H1 (cell line): ENCODE measurements at regions not wholly inside any gene's neighbourhood (a gene's known extent, or its start where the extent isn't known, plus 50 kb on each side); places are given as distances from the start of the nearest gene placed in this dataset.

Experiments
- CTCF ChIA-PET: fragments of 300-600 bp; sonication (Branson Sonifier 250); formaldehyde crosslinking; loops from one replicate; lab custom pipeline; 2021; ENCODE audit not compliant: partially characterized antibody; lab: Charles Lee
- POLR2A ChIA-PET: fragments of 300-600 bp; sonication (Branson Sonifier 250); formaldehyde crosslinking; loops from one replicate; lab custom pipeline; 2021; ENCODE audit warnings: inconsistent platforms; ENCODE audit not compliant: partially characterized antibody; lab: Charles Lee
- DNase-seq, 2 experiments: peaks; one replicate each; pipeline versions ENCODE4 v3.0.0 to v3.0.0-alpha.2; 2010 to 2022; ENCODE audit warnings: low spot score in 2 of 2, low read depth in 1 of 2, mixed read lengths in 1 of 2
- FAIRE-seq: peaks from 2 replicates; lab custom pipeline; 2011; peaks lifted over from hg19 to GRCh38; lab: Jason Lieb, UNC
- H2AFZ ChIP-seq: 2 replicates; pipeline ENCODE4 v1.8.1; 2012; ENCODE audit warnings: low read length, inconsistent platforms
- H2AK5ac ChIP-seq: 2 replicates; pipeline ENCODE4 v1.6.1; 2013; ENCODE audit warnings: low read depth, low read length
- H2BK120ac ChIP-seq: replicated peaks from 2 replicates; pipeline ENCODE3; 2013; ENCODE audit warnings: low read depth, low read length, inconsistent platforms
- H2BK12ac ChIP-seq: 2 replicates; pipeline ENCODE4 v1.6.1; 2013; ENCODE audit warnings: low read depth, low read length
- H2BK15ac ChIP-seq: 2 replicates; pipeline ENCODE4 v1.6.1; 2013; ENCODE audit warnings: low read length
- H2BK20ac ChIP-seq: 2 replicates; pipeline ENCODE4 v1.6.1; 2013; ENCODE audit warnings: low read length
- H2BK5ac ChIP-seq: 2 replicates; pipeline ENCODE4 v1.6.1; 2013; ENCODE audit warnings: low read depth, low read length
- H3K14ac ChIP-seq: 2 replicates; pipeline ENCODE4 v1.6.1; 2013; ENCODE audit warnings: inconsistent platforms; ENCODE audit not compliant: insufficient read length
- H3K18ac ChIP-seq: 2 replicates; pipeline ENCODE4 v1.6.1; 2013; ENCODE audit warnings: low read length; ENCODE audit errors: extremely low read depth
- H3K23ac ChIP-seq: 2 replicates; pipeline ENCODE4 v1.6.1; 2013; ENCODE audit warnings: inconsistent platforms; ENCODE audit not compliant: insufficient read length
- H3K23me2 ChIP-seq: 2 replicates; pipeline ENCODE4 v1.6.1; 2013; ENCODE audit warnings: low read depth, low read length
- H3K27ac ChIP-seq: 2 replicates; pipeline ENCODE4 v1.6.1; 2011; ENCODE audit warnings: low read depth, low read length, inconsistent platforms
- H3K27me3 ChIP-seq, 4 experiments: replicated peaks in 1 of 4; 1 replicate in 1 of 4; 2 replicates in 3 of 4; pipeline versions ENCODE4 v1.6.1 to v1.8.1; 2011 to 2013; ENCODE audit warnings: low read length in 3 of 4, mild to moderate bottlenecking in 3 of 4, inconsistent platforms in 2 of 4, mixed read lengths in 2 of 4, moderate library complexity in 1 of 4; ENCODE audit not compliant: control insufficient read depth in 3 of 4, insufficient read depth in 3 of 4; ENCODE audit errors: extremely low read depth in 1 of 4
- H3K36me3 ChIP-seq, 4 experiments: 2 replicates each; pipeline versions ENCODE4 v1.6.1 to v1.8.1; 2011 to 2013; ENCODE audit warnings: mild to moderate bottlenecking in 4 of 4, low read length in 3 of 4, moderate library complexity in 2 of 4, control low read depth in 1 of 4, inconsistent platforms in 1 of 4; ENCODE audit not compliant: insufficient read depth in 4 of 4, control insufficient read depth in 2 of 4
- H3K4ac ChIP-seq: replicated peaks from 2 replicates; pipeline ENCODE3; 2013; ENCODE audit warnings: low read length, low read depth, mixed read lengths, inconsistent platforms; ENCODE audit not compliant: insufficient read length
- H3K4me1 ChIP-seq, 4 experiments: replicated peaks in 1 of 4; 1 replicate in 1 of 4; 2 replicates in 3 of 4; pipeline versions ENCODE4 v1.6.1 to v1.8.1; 2011 to 2013; ENCODE audit warnings: low read length in 3 of 4, inconsistent platforms in 2 of 4, mixed read lengths in 1 of 4; ENCODE audit not compliant: insufficient read depth in 4 of 4, control insufficient read depth in 3 of 4
- H3K4me2 ChIP-seq, 2 experiments: 2 replicates each; pipeline versions ENCODE4 v1.6.1 to v1.8.1; 2011 to 2013; ENCODE audit warnings: low read depth in 2 of 2, low read length in 2 of 2, control low read depth in 1 of 2, inconsistent platforms in 1 of 2, mild to moderate bottlenecking in 1 of 2; ENCODE audit not compliant: insufficient read depth in 1 of 2
- H3K4me3 ChIP-seq, 4 experiments: fragments of 200-600, 300-600 bp in 1 of 4; sonication (generic), shearing (Covaris generic), sonication (Bioruptor Twin) in 1 of 4; 2 replicates each; pipeline versions ENCODE4 v1.5.1 to v1.8.1; 2011 to 2016; ENCODE audit warnings: low read length in 4 of 4, low read depth in 3 of 4, control low read depth in 2 of 4, inconsistent platforms in 2 of 4, mild to moderate bottlenecking in 2 of 4, mixed read lengths in 1 of 4, moderate library complexity in 1 of 4; ENCODE audit not compliant: insufficient read depth in 2 of 4; ENCODE audit errors: extremely low read depth in 1 of 4
- H3K56ac ChIP-seq: replicated peaks from 2 replicates; pipeline ENCODE3; 2013; ENCODE audit warnings: low read depth, mild to moderate bottlenecking, mixed read lengths, low read length, inconsistent platforms; ENCODE audit not compliant: insufficient read length
- H3K79me1 ChIP-seq: 2 replicates; pipeline ENCODE4 v1.6.1; 2013; ENCODE audit warnings: low read depth, low read length, control low read depth
- H3K79me2 ChIP-seq, 2 experiments: 2 replicates each; pipeline versions ENCODE4 v1.6.1 to v1.8.1; 2012 to 2013; ENCODE audit warnings: low read length in 2 of 2, mild to moderate bottlenecking in 2 of 2, inconsistent platforms in 1 of 2; ENCODE audit not compliant: insufficient read depth in 2 of 2, control insufficient read depth in 1 of 2
- H3K9ac ChIP-seq, 4 experiments: replicated peaks in 1 of 4; 1 replicate in 1 of 4; 2 replicates in 3 of 4; pipeline versions ENCODE4 v1.6.1 to v1.8.1; 2011 to 2013; ENCODE audit warnings: low read depth in 3 of 4, low read length in 3 of 4, control low read depth in 2 of 4, mild to moderate bottlenecking in 2 of 4, moderate library complexity in 2 of 4, inconsistent platforms in 1 of 4; ENCODE audit errors: extremely low read depth in 1 of 4
- H3K9me3 ChIP-seq, 2 experiments: 2 replicates each; pipeline versions ENCODE4 v1.6.1 to v1.8.1; 2012 to 2013; ENCODE audit warnings: mild to moderate bottlenecking in 2 of 2, moderate library complexity in 2 of 2, control low read depth in 1 of 2, inconsistent platforms in 1 of 2, low read depth in 1 of 2, low read length in 1 of 2, mixed read lengths in 1 of 2; ENCODE audit not compliant: insufficient read depth in 2 of 2
- H4K20me1 ChIP-seq, 2 experiments: replicated peaks in 1 of 2; 2 replicates each; pipeline versions ENCODE3 to v1.8.1; 2011 to 2013; ENCODE audit warnings: inconsistent platforms in 2 of 2, low read length in 2 of 2, mild to moderate bottlenecking in 1 of 2; ENCODE audit not compliant: insufficient read depth in 2 of 2, control insufficient read depth in 1 of 2
- H4K5ac ChIP-seq: 2 replicates; pipeline ENCODE4 v1.6.1; 2013; ENCODE audit warnings: low read length, low read depth, mixed read lengths, inconsistent platforms; ENCODE audit not compliant: insufficient read length
- H4K8ac ChIP-seq: 2 replicates; pipeline ENCODE4 v1.8.0; 2013; ENCODE audit warnings: mild to moderate bottlenecking, moderate library complexity, low read length, inconsistent platforms; ENCODE audit not compliant: insufficient read depth; ENCODE audit errors: extremely low read depth
- H4K91ac ChIP-seq: replicated peaks from 2 replicates; pipeline ENCODE3; 2013; ENCODE audit warnings: low read length, mixed read lengths, inconsistent platforms; ENCODE audit not compliant: insufficient read length
- BCL11A ChIP-seq, 2 experiments: IDR thresholded peaks; one replicate each; pipeline ENCODE4 v1.6.1; 2011; ENCODE audit warnings: low read depth in 2 of 2, low read length in 2 of 2, mild to moderate bottlenecking in 2 of 2
- CBX5 ChIP-seq: fragments of 300-800, 300-1000 bp; sonication (generic); IDR thresholded peaks from 2 replicates; pipeline ENCODE4 v1.7.1; 2016; ENCODE audit warnings: antibody characterized with exemption, low read length, low read depth
- JUN ChIP-seq: IDR thresholded peaks from 2 replicates; pipeline ENCODE4 v1.6.1; 2011; ENCODE audit warnings: low read depth, mild to moderate bottlenecking, improper control_type of control experiment, low read length
- KDM1A ChIP-seq: fragments of 200-600, 300-600 bp; sonication (generic); IDR thresholded peaks from 2 replicates; pipeline ENCODE4 v1.7.1; 2016; ENCODE audit warnings: mild to moderate bottlenecking, low read length, borderline replicate concordance
- KDM5A ChIP-seq: fragments of 200-600 bp; IDR thresholded peaks from 2 replicates; pipeline ENCODE4 v1.7.1; 2012; ENCODE audit warnings: mild to moderate bottlenecking, low read length, inconsistent platforms, mixed read lengths
- NANOG ChIP-seq: IDR thresholded peaks from 2 replicates; pipeline ENCODE4 v1.6.1; 2011; ENCODE audit warnings: low read length, low read depth, mild to moderate bottlenecking, inconsistent platforms; ENCODE audit not compliant: insufficient read depth, poor library complexity, severe bottlenecking
- PHF8 ChIP-seq: fragments of 200-600 bp; sonication (generic); conservative IDR thresholded peaks from 2 replicates; pipeline ENCODE4 v1.7.1; 2012; ENCODE audit warnings: low read depth, mild to moderate bottlenecking, inconsistent platforms, low read length, moderate library complexity
- RXRA ChIP-seq: IDR thresholded peaks from 2 replicates; pipeline ENCODE4 v1.6.1; 2011; ENCODE audit warnings: low read depth, mild to moderate bottlenecking, low read length, moderate library complexity; ENCODE audit not compliant: insufficient read depth
- SAP30 ChIP-seq: fragments of 300-600 bp; sonication (generic); IDR thresholded peaks from 2 replicates; pipeline ENCODE4 v1.7.1; 2012; ENCODE audit warnings: low read length, moderate library complexity, mild to moderate bottlenecking, inconsistent platforms; ENCODE audit not compliant: insufficient read depth, insufficient replicate concordance
- SIN3A ChIP-seq, 2 experiments: IDR thresholded peaks in 1 of 2; conservative IDR thresholded peaks in 1 of 2; 2 replicates each; pipeline ENCODE4 v1.6.1; 2011 to 2012; ENCODE audit warnings: low read length in 2 of 2, improper control_type of control experiment in 1 of 2, low read depth in 1 of 2, mild to moderate bottlenecking in 1 of 2
- SIX5 ChIP-seq: IDR thresholded peaks from 2 replicates; pipeline ENCODE4 v1.6.1; 2011; ENCODE audit warnings: mild to moderate bottlenecking, low read depth, low read length
- TAF7 ChIP-seq: optimal IDR thresholded peaks from 2 replicates; pipeline ENCODE3; 2011; ENCODE audit warnings: low read depth, mild to moderate bottlenecking, inconsistent platforms, low read length, moderate library complexity, borderline replicate concordance
- TCF12 ChIP-seq: IDR thresholded peaks from 2 replicates; pipeline ENCODE4 v1.6.1; 2011; ENCODE audit warnings: low read depth, mild to moderate bottlenecking, low read length
- WGBS, 2 experiments: shearing (Covaris generic) in 1 of 2; methylation state at CpG; one replicate each; pipeline versions ENCODE4 v1.1.6 to v1.1.7; 2013 to 2015; ENCODE audit warnings: low lambda C conversion rate in 2 of 2, mixed read lengths in 2 of 2, inconsistent platforms in 1 of 2, low coverage in 1 of 2, missing lambda C conversion rate in 1 of 2; ENCODE audit not compliant: insufficient replicate concordance in 2 of 2, insufficient coverage in 1 of 2, insufficient read length in 1 of 2; ENCODE audit errors: extremely low coverage in 1 of 2, missing lambda C conversion rate in 1 of 2; 5-methylcytosine and 5-hydroxymethylcytosine counted together

GRCh38 chr3:115415246-115415996 is 207.9 kb upstream of the GAP43 start:
- 75% methylated on average over 4 of the region's 4 CpGs; no CpG with 5 or more reads in 1 of the 2 experiments for WGBS, 2 experiments
- no peak overlapping the region for H3K4me3 ChIP-seq
- H3K23me2 ChIP-seq = no peaks in the 10 kb centered on the region
- no peak overlapping the region for H3K9ac ChIP-seq
- no peaks in the 10 kb centered on the region for H4K20me1 ChIP-seq
- H2BK20ac ChIP-seq = no peak overlapping the region
- H2AFZ ChIP-seq = no peak overlapping the region
- H3K23ac ChIP-seq = no peak overlapping the region
- ChIA-PET CTCF (interaction anchor here (0.6 to 0.9 kb wide), 3 partner anchors 26 to 198 kb away, joined by 3 to 5 read pairs (median 3); no protein-coding TSS in a partner anchor), POLR2A (interaction anchor here (1.7 kb wide), 1 partner anchor 10 kb away, joined by 5 read pairs; no protein-coding TSS in a partner anchor)
- H2BK120ac ChIP-seq = no peak overlapping the region
- no peaks in the 10 kb centered on the region for H3K9me3 ChIP-seq
- no peak overlapping the region for H2BK5ac ChIP-seq
- H2BK15ac ChIP-seq = no peak overlapping the region
- H3K36me3 ChIP-seq = no peaks in the 10 kb centered on the region
- H3K79me2 ChIP-seq = no peaks in the 10 kb centered on the region
- no peak overlapping the region for H4K8ac ChIP-seq
- DNase-seq = no peak
- no peak overlapping the region for H2BK12ac ChIP-seq
- no peak overlapping the region for H2AK5ac ChIP-seq
- no peak overlapping the region for H4K91ac ChIP-seq
- no peaks in the 10 kb centered on the region for H3K79me1 ChIP-seq
- no peak overlapping the region for H3K18ac ChIP-seq
- no peak overlapping the region for H3K4ac ChIP-seq
- no peak for FAIRE-seq
- H4K5ac ChIP-seq = no peak overlapping the region
- H3K4me2 ChIP-seq = no peak overlapping the region
- peaks cover 0 to 1% (median 0%) of the 10 kb centered on the region in 4 experiments; a peak in 1 of 7 replicates for H3K27me3 ChIP-seq
- no peak overlapping the region for H3K14ac ChIP-seq
- H3K4me1 ChIP-seq = no peaks in the 10 kb centered on the region
- no peak overlapping the region for H3K56ac ChIP-seq
- H3K27ac ChIP-seq = no peak overlapping the region
- TF ChIP-seq SAP30 (no peak), KDM5A (no peak), PHF8 (no peak), JUN (no peak), KDM1A (no peak), TAF7 (no peak), SIX5 (no peak), RXRA (no peak), CBX5 (no peak), BCL11A (IDR thresholded peaks at IDR 0.05; ENCODE audit: low read depth in 2 of 2, low read length in 2 of 2) (no peak), TCF12 (no peak), NANOG (no peak), SIN3A (conservative IDR thresholded peaks at IDR 0.05 in 1 of 2, IDR thresholded peaks at IDR 0.05 in 1 of 2; ENCODE audit: low read depth in 1 of 2, low read length in 2 of 2) (no peak)
